DMS79 treated with DMSO at 0.1 percent for 48 hours (cell line): ENCODE measurements at regions not wholly inside any gene's neighbourhood (a gene's known extent, or its start where the extent isn't known, plus 50 kb on each side); places are given as distances from the start of the nearest gene placed in this dataset.

ENCODE experiments used
- DNase-seq: peaks from one replicate; lab custom pipeline; 2025; lab: John Stamatoyannopoulos, UW

DNA sequence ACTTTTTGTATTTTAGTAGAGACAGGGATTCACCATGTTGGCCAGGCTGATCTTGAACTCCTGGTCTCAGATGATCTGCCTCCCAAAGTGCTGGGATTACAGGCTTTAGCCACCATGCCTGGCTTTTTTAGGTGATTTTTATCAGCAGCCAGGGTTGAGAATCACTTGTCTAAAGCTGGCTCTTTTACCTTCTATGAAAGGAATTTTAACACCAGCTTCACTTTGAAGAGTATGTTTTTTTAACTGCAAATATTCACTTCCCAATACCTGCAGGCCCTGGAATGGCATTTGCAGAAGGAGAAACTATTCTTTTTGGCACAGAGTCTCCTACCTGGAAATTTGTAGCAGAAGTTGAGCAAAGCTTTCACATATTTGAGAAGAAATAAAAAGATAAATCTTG lies 63.6 kb upstream of the NAA20 start:
- no peak for DNase-seq

- no peak for DNase-seq
Measured at GRCh38 chr20:19956976-19957375, 60.2 kb upstream of the NAA20 start.

DNA sequence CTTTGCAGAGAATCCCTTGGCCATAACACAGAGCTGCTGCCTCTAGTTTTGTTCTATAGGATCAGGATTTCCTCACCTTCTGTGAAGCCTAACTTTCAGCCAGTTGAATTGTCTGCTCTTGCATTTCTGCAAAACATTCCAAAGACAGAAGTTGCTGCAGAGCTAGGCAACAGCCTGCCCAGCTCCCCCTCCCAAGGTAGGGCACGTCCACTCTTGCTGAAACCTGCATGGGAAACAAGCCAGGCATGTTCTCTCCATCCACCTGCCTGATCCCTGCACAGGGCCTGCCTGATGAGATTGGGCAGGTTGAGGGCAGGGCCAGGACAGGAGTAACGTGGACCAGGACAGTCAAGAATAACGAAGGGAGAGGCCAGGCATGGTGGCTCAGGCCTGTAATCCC lies 58.9 kb upstream of the NAA20 start:
- no peak for DNase-seq

DNA sequence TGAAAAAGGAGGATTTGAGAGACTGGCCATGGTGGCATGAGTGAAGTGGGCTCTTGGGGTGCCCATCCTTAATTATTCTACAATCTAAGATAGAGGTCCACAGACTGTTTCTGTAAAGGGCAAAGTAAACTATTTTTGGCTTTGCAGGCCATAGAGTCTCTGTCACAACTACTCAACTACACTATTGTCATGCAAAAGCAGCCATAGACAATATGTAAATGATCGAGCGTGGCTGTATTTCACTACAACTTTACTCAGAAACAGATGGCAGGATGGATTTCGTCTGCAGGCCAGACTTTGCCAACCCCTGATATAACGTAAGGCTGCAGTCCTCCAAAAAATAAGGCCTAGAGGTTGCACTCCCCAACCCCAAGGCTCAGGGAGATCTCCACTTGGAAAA lies 58.2 kb upstream of the NAA20 start:
- no peak for DNase-seq

GRCh38 chr20:19960745-19961144 lies 56.4 kb upstream of the NAA20 start:
- no peak for DNase-seq

GRCh38 chr20:19961293-19961692 lies 55.9 kb upstream of the NAA20 start:
- no peak for DNase-seq

- DNase-seq: no peak
Measured at GRCh38 chr20:19962958-19963357, 54.2 kb upstream of the NAA20 start.

GRCh38 chr20:19964289-19965265 lies 52.6 kb upstream of the NAA20 start:
- no peak for DNase-seq

DNA sequence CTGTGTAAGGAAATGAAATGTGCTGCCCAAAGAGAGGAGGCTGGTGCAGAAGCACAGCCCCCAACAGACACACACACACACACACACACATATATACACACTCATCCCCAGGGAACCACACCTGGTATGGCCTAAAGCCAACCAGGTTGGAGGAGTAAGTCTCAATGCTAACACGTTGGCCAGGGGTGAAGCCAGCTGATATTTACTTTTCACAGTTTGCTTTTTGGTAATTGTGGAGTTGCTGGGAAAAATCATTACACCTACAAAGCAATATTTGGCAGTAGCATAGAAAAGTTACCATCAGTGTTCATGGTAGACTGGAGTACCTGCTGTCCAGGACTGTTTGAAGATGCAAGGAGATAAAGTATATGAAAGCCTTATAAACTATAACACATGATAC lies 50.3 kb upstream of the NAA20 start:
- DNase-seq: no peak
